Esophagus squamous epithelium (tissue), 5 donors: ENCODE measurements at regions not wholly inside any gene's neighbourhood (a gene's known extent, or its start where the extent isn't known, plus 50 kb on each side); places are given as distances from the start of the nearest gene placed in this dataset.

ENCODE experiments used
- DNase-seq: peaks from one replicate; lab custom pipeline; 2025; lab: John Stamatoyannopoulos, UW
- H3K27ac ChIP-seq, 4 donors: fragments of 200-600 bp; sonication (generic); one replicate each; pipeline ENCODE4 v1.5.1; 2016 to 2019; ENCODE audit warnings: mild to moderate bottlenecking in 1 of 4
- H3K27me3 ChIP-seq, 4 donors: fragments of 200-600 bp; sonication (generic); 1 replicate in 3 of 4; 2 replicates in 1 of 4; pipeline versions ENCODE4 v1.5.1 to v1.6.0; 2017 to 2021; ENCODE audit warnings: antibody characterized with exemption in 1 of 4
- H3K36me3 ChIP-seq, 3 donors: fragments of 200-600 bp; sonication (generic); one replicate each; pipeline ENCODE4 v1.5.1; 2016 to 2019
- H3K4me1 ChIP-seq, 3 donors: fragments of 200-600 bp; sonication (generic); one replicate each; pipeline ENCODE4 v1.5.1; 2017 to 2019
- H3K4me3 ChIP-seq, 4 donors: fragments of 200-600 bp; sonication (generic); 1 replicate in 3 of 4; 2 replicates in 1 of 4; pipeline ENCODE4 v1.5.1; 2016 to 2019; ENCODE audit warnings: mild to moderate bottlenecking in 2 of 4, moderate library complexity in 1 of 4
- H3K9me3 ChIP-seq, 3 donors: fragments of 200-600 bp; sonication (generic); one replicate each; pipeline ENCODE4 v1.5.1; 2016 to 2019
- POLR2A ChIP-seq, 4 donors: fragments of 450-650 bp; IDR thresholded peaks; one replicate each; pipeline ENCODE4 v1.6.1; 2017; ENCODE audit warnings: antibody characterized with exemption in 4 of 4, mild to moderate bottlenecking in 4 of 4, moderate library complexity in 3 of 4
- WGBS, 2 donors: methylation state at CpG; one replicate each; pipeline ENCODE4 v1.1.5; 2018; 5-methylcytosine and 5-hydroxymethylcytosine counted together
- intact Hi-C: fragments of 100-400 bp; cut with DNase I; formaldehyde crosslinking; loops from one replicate; pipeline ENCODE4 v1.15.0; 2022
- TF ChIP-seq, protein P1 (sequence below), 6 experiments: fragments of 450-650 bp in 4 of 6; fragments of 200-600 bp in 2 of 6; sonication (generic) in 2 of 6; IDR thresholded peaks; one replicate each; pipeline ENCODE4 v1.5.1; 2016 to 2019; ENCODE audit warnings: antibody characterized with exemption in 6 of 6, mild to moderate bottlenecking in 4 of 6, moderate library complexity in 4 of 6
- donor health status: DM: yes; HTN: yes; CAD: no.

DNA sequence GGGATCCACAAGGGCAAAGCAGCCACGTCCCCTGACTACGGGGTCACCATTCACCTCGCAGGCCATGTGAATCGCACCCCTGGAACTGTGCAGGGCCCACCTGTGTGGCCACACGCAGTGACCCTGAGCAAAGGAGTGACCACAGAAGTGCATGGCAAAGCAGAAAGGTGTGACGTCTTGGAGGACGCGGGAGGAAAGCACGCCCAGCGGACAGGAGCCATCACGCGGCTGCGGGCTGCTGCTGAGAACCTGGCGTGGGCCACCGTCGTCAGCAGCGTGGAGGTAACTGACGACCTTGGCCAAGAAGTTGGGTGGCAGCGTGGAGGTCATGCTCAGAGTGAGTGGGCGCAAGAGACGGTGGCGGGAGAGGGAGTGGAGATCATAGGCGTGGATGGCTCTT lies 76.7 kb upstream of the C1orf174 start:
- intact Hi-C loops = no loop called here
- TF ChIP-seq POLR2A (IDR thresholded peaks at IDR 0.05) = no peak
- TF ChIP-seq, protein P1, sequence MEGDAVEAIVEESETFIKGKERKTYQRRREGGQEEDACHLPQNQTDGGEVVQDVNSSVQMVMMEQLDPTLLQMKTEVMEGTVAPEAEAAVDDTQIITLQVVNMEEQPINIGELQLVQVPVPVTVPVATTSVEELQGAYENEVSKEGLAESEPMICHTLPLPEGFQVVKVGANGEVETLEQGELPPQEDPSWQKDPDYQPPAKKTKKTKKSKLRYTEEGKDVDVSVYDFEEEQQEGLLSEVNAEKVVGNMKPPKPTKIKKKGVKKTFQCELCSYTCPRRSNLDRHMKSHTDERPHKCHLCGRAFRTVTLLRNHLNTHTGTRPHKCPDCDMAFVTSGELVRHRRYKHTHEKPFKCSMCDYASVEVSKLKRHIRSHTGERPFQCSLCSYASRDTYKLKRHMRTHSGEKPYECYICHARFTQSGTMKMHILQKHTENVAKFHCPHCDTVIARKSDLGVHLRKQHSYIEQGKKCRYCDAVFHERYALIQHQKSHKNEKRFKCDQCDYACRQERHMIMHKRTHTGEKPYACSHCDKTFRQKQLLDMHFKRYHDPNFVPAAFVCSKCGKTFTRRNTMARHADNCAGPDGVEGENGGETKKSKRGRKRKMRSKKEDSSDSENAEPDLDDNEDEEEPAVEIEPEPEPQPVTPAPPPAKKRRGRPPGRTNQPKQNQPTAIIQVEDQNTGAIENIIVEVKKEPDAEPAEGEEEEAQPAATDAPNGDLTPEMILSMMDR (IDR thresholded peaks at IDR 0.05) = no peak
- no peak for DNase-seq
- Histone ChIP-seq H3K4me3 (no peak overlapping the region), H3K9me3 (no peaks in the 10 kb centered on the region), H3K4me1 (no peaks in the 10 kb centered on the region), H3K27ac (no peak overlapping the region), H3K36me3 (no peaks in the 10 kb centered on the region), H3K27me3 (peaks cover 0 to 35% (median 0%) of the 10 kb centered on the region in 4 donors)
- WGBS, 2 donors = 88 to 93% methylated on average over 19 to 23 of the region's 23 CpGs

DNA sequence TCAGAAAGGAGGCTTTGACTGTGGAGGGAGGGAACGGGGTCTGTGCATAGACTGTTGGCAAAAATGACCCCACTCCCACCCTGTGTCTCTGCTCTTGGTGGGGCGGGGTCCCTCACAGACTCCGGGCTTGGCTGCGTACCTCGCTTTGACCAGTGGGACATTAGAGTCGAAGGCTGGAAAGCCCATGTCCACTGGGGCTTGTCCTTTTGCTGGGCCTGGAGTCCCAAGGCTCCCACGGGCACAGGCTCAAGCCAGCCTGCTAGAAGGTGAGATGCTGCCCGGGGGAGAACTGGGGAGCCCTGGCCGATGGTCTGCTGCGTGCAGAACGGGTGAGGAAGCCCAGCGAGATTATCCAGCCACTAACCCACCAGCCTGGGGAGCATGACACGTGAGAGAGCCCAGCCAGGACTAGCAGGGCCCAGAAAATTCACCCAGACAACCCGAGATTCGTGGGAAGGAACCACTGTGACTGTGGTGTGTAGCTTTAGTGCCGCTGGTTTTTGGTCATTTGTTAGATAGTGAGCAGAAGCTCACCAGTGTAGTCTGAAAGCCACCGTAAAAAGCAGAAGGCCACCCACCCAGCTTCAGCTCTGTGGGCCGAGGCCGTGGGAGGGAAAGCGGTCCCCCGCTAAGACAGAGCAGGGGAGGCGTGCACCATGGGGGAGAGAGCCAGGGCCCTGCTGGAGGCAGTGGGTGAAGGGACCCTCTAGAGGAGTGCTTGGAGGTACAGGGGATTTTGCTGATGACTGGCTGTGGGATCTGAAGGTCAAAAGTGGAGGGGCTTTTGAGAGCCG lies 78.3 kb upstream of the C1orf174 start:
- H3K27ac ChIP-seq = no peak overlapping the region
- peaks cover 0 to 34% (median 0%) of the 10 kb centered on the region in 4 donors for H3K27me3 ChIP-seq
- no peak overlapping the region for H3K4me3 ChIP-seq
- DNase-seq = no peak
- 86 to 87% methylated on average over 7 to 15 of the region's 23 CpGs for WGBS, 2 donors
- intact Hi-C loops = no loop called here
- no peaks in the 10 kb centered on the region for H3K9me3 ChIP-seq
- TF ChIP-seq, protein P1 (IDR thresholded peaks at IDR 0.05) = no peak
- no peak for TF ChIP-seq POLR2A (IDR thresholded peaks at IDR 0.05)
- H3K4me1 ChIP-seq = no peaks in the 10 kb centered on the region
- H3K36me3 ChIP-seq = no peaks in the 10 kb centered on the region

DNA sequence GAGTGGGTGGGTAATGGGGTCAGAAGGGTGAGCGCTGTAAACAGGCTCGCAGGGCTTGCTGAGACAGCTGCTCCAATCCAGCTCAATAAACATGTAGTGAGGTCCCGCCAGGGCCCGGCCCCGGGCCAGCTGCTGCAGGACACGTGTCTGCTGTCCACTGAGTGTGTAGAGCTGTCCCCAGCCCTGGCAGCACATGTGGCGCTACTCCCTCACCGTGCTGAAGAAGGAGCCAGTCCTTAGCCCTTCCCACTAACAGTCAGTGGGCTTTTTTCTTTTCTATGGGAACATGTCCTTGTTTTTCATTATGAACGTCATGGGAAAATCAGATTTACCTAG lies 78.9 kb upstream of the C1orf174 start:
- intact Hi-C loops = no loop called here
- Histone ChIP-seq H3K36me3 (no peaks in the 10 kb centered on the region), H3K27ac (no peak overlapping the region), H3K4me1 (no peaks in the 10 kb centered on the region), H3K4me3 (no peak overlapping the region), H3K9me3 (no peaks in the 10 kb centered on the region), H3K27me3 (peaks cover 0 to 29% (median 0%) of the 10 kb centered on the region in 4 donors)
- 54 to 67% methylated on average over 7 to 9 of the region's 9 CpGs for WGBS, 2 donors
- TF ChIP-seq, protein P1 (IDR thresholded peaks at IDR 0.05) = no peak
- no peak for TF ChIP-seq POLR2A (IDR thresholded peaks at IDR 0.05)
- no peak for DNase-seq

DNA sequence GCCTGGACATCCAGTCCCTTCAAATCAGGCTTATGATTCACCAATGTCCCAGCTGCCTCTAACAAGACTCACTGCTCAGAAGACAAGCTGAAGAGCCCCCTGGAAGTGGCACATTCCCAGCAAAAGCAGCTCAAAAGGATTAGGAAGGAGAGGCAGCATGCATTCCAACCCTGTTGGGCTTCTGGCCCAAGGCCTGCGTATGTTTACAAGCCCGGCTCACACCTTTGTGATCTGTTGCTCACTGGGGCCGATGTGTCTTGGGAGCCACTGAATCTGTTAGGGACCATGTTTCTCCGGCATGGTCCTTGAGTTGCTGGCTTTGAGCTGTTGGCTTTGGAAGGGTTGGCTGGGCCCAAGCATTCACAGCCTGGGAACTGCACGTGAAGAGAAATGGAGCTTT lies 81.2 kb upstream of the C1orf174 start:
- no peak overlapping the region for H3K4me3 ChIP-seq
- intact Hi-C loops = no loop called here
- DNase-seq = no peak
- WGBS, 2 donors = 62 to 79% methylated on average over 2 to 5 of the region's 5 CpGs
- no peak overlapping the region for H3K27ac ChIP-seq
- no peaks in the 10 kb centered on the region for H3K4me1 ChIP-seq
- peaks cover 0 to 27% (median 0%) of the 10 kb centered on the region in 4 donors for H3K27me3 ChIP-seq
- H3K36me3 ChIP-seq = no peaks in the 10 kb centered on the region
- no peaks in the 10 kb centered on the region for H3K9me3 ChIP-seq
- no peak for TF ChIP-seq POLR2A (IDR thresholded peaks at IDR 0.05)
- TF ChIP-seq, protein P1 (IDR thresholded peaks at IDR 0.05) = no peak

DNA sequence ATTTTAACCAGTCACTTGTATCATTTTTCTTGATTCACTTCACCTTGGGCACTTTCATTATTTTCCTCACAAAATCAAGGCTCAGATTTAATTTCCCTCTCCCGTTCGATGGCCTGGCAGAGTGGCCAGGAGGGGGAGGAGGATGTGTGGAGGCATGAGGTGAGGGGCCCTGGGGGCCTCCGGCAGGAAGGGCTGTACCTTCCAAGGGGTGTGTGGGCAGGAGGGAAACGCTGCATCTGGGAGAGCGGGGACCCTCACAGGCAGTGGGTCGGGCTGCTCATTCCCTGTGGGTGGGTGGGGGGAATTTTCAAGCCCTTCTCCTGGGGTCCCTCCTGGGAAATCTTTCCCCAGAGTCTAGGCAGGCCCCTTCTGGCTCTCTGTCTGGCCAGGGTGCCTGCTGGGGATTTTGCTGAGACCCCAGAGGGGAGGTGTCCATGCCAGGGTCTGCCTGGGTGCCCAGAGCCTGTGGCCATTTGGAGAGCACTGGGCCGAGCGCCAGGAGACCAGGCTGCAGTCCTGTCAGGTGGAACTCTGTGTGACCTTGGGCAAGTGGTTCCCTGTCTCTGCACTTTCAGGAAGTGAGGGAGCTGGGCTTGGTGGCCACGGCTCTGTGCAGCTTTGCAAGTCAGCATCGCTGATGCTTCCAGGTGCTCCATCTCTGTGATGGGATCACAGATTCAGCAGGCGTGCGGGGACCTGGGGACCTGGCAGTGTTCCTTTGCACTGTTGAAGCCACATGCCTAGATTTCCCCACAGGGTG lies 81.9 kb upstream of the C1orf174 start:
- Histone ChIP-seq H3K4me3 (no peak overlapping the region), H3K27ac (no peak overlapping the region), H3K27me3 (peaks cover 0 to 27% (median 0%) of the 10 kb centered on the region in 4 donors), H3K9me3 (no peaks in the 10 kb centered on the region), H3K4me1 (no peaks in the 10 kb centered on the region), H3K36me3 (no peaks in the 10 kb centered on the region)
- TF ChIP-seq POLR2A (IDR thresholded peaks at IDR 0.05) = no peak
- TF ChIP-seq, protein P1 (IDR thresholded peaks at IDR 0.05) = no peak
- 52 to 67% methylated on average over 5 to 6 of the region's 12 CpGs for WGBS, 2 donors
- intact Hi-C loops = no loop called here
- DNase-seq = no peak
